Hepatocyte (in vitro differentiated cells): ENCODE measurements at regions not wholly inside any gene's neighbourhood (a gene's known extent, or its start where the extent isn't known, plus 50 kb on each side); places are given as distances from the start of the nearest gene placed in this dataset.
"Not testable (repeated sequence)": the region's sequence is repeated elsewhere in the genome, so short reads cannot be mapped to it uniquely, and the experiment has no call there.

Experiments used
- DNase-seq: peaks from one replicate; pipeline ENCODE4 v3.0.0-alpha.2; 2016; ENCODE audit warnings: low spot score
- H2AFZ ChIP-seq: fragments of 200-600 bp; sonication (generic); 2 replicates; pipeline ENCODE4 v1.6.0; 2016; ENCODE audit warnings: antibody characterized with exemption, mild to moderate bottlenecking
- H3K27ac ChIP-seq: fragments of 200-600 bp; sonication (generic); 2 replicates; pipeline ENCODE4 v1.5.1; 2016; ENCODE audit warnings: mild to moderate bottlenecking
- H3K27me3 ChIP-seq: fragments of 200-600 bp; sonication (generic); 2 replicates; pipeline ENCODE4 v1.6.1; 2016
- H3K36me3 ChIP-seq: fragments of 200-600 bp; sonication (generic); replicated peaks from 2 replicates; pipeline ENCODE4 v1.5.1; 2016; ENCODE audit warnings: low read depth; ENCODE audit not compliant: insufficient read depth
- H3K4me1 ChIP-seq: fragments of 200-600 bp; sonication (generic); 2 replicates; pipeline ENCODE4 v1.5.1; 2016; ENCODE audit warnings: mild to moderate bottlenecking, moderate library complexity; ENCODE audit not compliant: insufficient read depth
- H3K4me2 ChIP-seq: fragments of 200-600 bp; sonication (generic); 2 replicates; pipeline ENCODE4 v1.6.0; 2016
- H3K4me3 ChIP-seq: fragments of 200-600 bp; sonication (generic); 2 replicates; pipeline ENCODE4 v1.5.1; 2016; ENCODE audit warnings: mild to moderate bottlenecking
- H3K79me2 ChIP-seq: fragments of 200-600 bp; sonication (generic); 2 replicates; pipeline ENCODE4 v1.6.0; 2017; ENCODE audit warnings: mild to moderate bottlenecking
- H3K9me2 ChIP-seq: fragments of 200-600 bp; sonication (generic); replicated peaks from 2 replicates; pipeline ENCODE4 v1.6.0; 2017; ENCODE audit warnings: mild to moderate bottlenecking; ENCODE audit not compliant: insufficient read depth
- H3K9me3 ChIP-seq: fragments of 200-600 bp; sonication (generic); 2 replicates; pipeline ENCODE4 v1.5.1; 2016; ENCODE audit warnings: low read depth, mild to moderate bottlenecking
- H4K20me1 ChIP-seq: fragments of 200-600 bp; sonication (generic); 2 replicates; pipeline ENCODE4 v1.6.0; 2016; ENCODE audit warnings: mild to moderate bottlenecking; ENCODE audit not compliant: insufficient read depth, poor library complexity, severe bottlenecking
- CTCF ChIP-seq: fragments of 200-600 bp; sonication (generic); IDR thresholded peaks from 2 replicates; pipeline ENCODE4 v1.5.1; 2016; ENCODE audit warnings: antibody characterized with exemption, mild to moderate bottlenecking; ENCODE audit not compliant: poor library complexity
- EZH2 ChIP-seq: fragments of 200-600 bp; sonication (generic); IDR thresholded peaks from 2 replicates; pipeline ENCODE4 v1.6.1; 2016; ENCODE audit warnings: antibody characterized with exemption, mild to moderate bottlenecking, borderline replicate concordance
- EZH2phosphoT487 ChIP-seq: fragments of 200-600 bp; sonication (generic); IDR thresholded peaks from one replicate; pipeline ENCODE4 v1.6.1; 2018; ENCODE audit warnings: antibody characterized with exemption, mild to moderate bottlenecking, low read depth, moderate library complexity; ENCODE audit not compliant: unreplicated experiment, severe bottlenecking
- WGBS: methylation state at CpG from one replicate; pipeline ENCODE4 v1.1.6; 2016; ENCODE audit warnings: low lambda C conversion rate; ENCODE audit errors: missing lambda C conversion rate; 5-methylcytosine and 5-hydroxymethylcytosine counted together

- Histone ChIP-seq H3K4me1 (no peaks in the 10 kb centered on the region), H3K9me2 (no peaks in the 10 kb centered on the region), H3K36me3 (no peaks in the 10 kb centered on the region), H3K27ac (no peak overlapping the region), H4K20me1 (no peaks in the 10 kb centered on the region), H3K4me3 (no peak overlapping the region), H2AFZ (no peak overlapping the region), H3K79me2 (no peaks in the 10 kb centered on the region), H3K27me3 (no peaks in the 10 kb centered on the region), H3K4me2 (no peak overlapping the region), H3K9me3 (no peaks in the 10 kb centered on the region)
- TF ChIP-seq EZH2, result no peak
- no peak for TF ChIP-seq EZH2phosphoT487
- TF ChIP-seq CTCF, result no peak
- WGBS, result 79% methylated on average over 13 of the region's 13 CpGs
- DNase-seq, result no peak
These were observed 548.0 kb upstream of the SALL3 start for GRCh38 chr18:78431606-78432005.

- DNase-seq, result no peak
- TF ChIP-seq CTCF, result no peak
- TF ChIP-seq EZH2phosphoT487, result no peak
- TF ChIP-seq EZH2, result no peak
- H4K20me1 ChIP-seq, result no peaks in the 10 kb centered on the region
- H3K9me3 ChIP-seq, result no peaks in the 10 kb centered on the region
- H3K27ac ChIP-seq, result no peak overlapping the region
- H3K4me3 ChIP-seq, result no peak overlapping the region
- H3K4me1 ChIP-seq, result no peaks in the 10 kb centered on the region
- WGBS, result 84% methylated on average over 9 of the region's 9 CpGs
- no peaks in the 10 kb centered on the region for H3K27me3 ChIP-seq
- H3K9me2 ChIP-seq, result no peaks in the 10 kb centered on the region
- no peak overlapping the region for H2AFZ ChIP-seq
- H3K79me2 ChIP-seq, result no peaks in the 10 kb centered on the region
- no peak overlapping the region for H3K4me2 ChIP-seq
- no peaks in the 10 kb centered on the region for H3K36me3 ChIP-seq
These were observed 546.1 kb upstream of the SALL3 start for GRCh38 chr18:78433562-78433961.

DNA sequence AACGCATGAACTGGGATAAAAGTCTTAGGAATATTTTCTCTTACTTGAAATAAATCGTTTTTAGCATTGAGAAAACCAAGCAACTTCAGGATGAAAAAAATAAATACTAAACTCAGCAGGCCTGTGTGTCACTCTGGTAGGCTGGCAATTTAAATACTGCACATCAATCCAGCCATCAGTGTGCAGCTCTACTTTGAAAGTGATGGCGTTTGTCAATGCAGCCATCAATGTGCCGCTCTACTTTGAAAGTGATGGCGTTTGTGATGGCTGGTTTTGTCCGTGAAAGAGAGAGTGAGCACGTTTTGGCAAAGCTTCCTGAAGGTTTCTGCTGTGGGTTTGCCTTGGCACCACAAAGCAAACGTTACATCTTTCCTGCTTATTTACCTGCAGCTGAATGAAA, 543.5 kb upstream of the SALL3 start:
- H3K27ac ChIP-seq, result no peak overlapping the region

DNA sequence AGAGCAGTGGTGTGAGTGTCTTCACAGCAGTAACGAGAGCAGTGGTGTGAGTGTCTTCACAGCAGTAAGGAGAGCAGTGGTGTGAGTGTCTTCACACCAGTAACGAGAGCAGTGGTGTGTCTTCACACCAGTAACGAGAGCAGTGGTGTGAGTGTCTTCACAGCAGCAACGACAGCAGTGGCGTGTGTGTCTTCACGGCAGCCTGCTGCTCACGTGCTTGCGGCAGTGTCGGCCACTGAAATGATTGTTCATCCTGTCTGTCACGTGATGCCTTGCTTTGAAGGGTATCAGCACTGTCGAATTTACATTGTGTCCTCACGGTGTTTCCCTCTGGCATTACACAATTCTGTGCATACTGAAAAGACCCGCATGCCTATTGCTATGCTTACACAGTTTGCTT, 541.4 kb upstream of the SALL3 start:
- H3K27me3 ChIP-seq, DNase-seq, H3K79me2 ChIP-seq, H3K4me3 ChIP-seq, H4K20me1 ChIP-seq, H3K9me2 ChIP-seq, H3K4me2 ChIP-seq, H3K4me1 ChIP-seq, H3K9me3 ChIP-seq, H3K36me3 ChIP-seq, H2AFZ ChIP-seq, H3K27ac ChIP-seq: not testable (repeated sequence)
- WGBS, result 92% methylated on average over 12 of the region's 13 CpGs

More for the DNA sequence above, 543.5 kb upstream of the SALL3 start:
- no peaks in the 10 kb centered on the region for H3K27me3 ChIP-seq
- no peak for DNase-seq
- H3K4me3 ChIP-seq, result no peak overlapping the region
- H3K4me1 ChIP-seq, result no peaks in the 10 kb centered on the region
- 87% methylated on average over 8 of the region's 8 CpGs for WGBS
- no peaks in the 10 kb centered on the region for H3K79me2 ChIP-seq
- no peaks in the 10 kb centered on the region for H3K36me3 ChIP-seq
- H4K20me1 ChIP-seq, result no peaks in the 10 kb centered on the region
- H3K9me3 ChIP-seq, result no peaks in the 10 kb centered on the region
- no peaks in the 10 kb centered on the region for H3K9me2 ChIP-seq
- no peak overlapping the region for H2AFZ ChIP-seq
- TF ChIP-seq EZH2phosphoT487, result no peak
- TF ChIP-seq CTCF, result no peak
- TF ChIP-seq EZH2, result no peak
- no peak overlapping the region for H3K4me2 ChIP-seq
